ENCODE measurements at regions not wholly inside any gene's neighbourhood (a gene's known extent, or its start where the extent isn't known, plus 50 kb on each side); places are given as distances from the start of the nearest gene placed in this dataset.
"Not testable (repeated sequence)": the region's sequence is repeated elsewhere in the genome, so short reads cannot be mapped to it uniquely, and the experiment has no call there.

DNA sequence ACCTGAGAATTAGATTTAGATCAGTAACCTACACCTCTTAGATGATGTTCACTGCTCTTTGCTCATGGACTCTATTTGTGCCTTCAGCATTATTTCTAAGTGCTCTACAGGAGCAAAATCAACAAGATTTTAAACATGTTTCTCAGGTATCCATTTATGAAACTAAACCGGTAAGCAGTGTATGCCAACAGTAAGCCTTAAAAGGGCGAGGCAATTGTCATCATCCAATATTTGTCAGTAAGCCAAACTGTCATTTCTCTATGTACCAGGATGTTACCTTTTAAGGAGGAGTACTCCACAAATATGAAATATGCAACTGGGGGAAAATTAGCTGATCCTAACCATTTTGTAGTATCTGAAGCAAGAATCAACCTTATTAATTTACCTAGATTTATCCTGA is 69.6 kb upstream of the ZNF184 start:
- no peak for DNase-seq (ENCODE audit: extremely low read depth in 1 of 11, low read depth in 9 of 11, low spot score in 4 of 11)

DNA sequence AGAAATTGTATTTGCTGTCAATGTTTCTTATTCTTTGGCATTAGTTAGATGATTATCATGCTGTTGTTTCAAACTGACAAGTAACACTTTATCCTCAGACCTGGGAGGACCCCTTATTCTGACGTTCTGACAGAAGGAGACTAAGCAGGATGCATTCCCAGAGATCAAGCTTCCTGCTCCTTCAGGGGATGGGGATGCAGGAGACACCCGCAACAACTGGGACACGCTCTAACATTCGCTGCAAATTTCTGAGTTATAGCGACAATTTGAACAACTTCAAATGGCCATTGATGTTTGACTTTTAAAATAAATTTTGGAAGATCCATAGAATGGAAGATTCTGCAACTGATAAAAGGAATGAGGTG is 69.0 kb upstream of the ZNF184 start:
- DNase-seq (ENCODE audit: extremely low read depth in 1 of 11, low read depth in 9 of 11, low spot score in 4 of 11) = no peak

- DNase-seq (ENCODE audit: extremely low read depth in 1 of 11, low read depth in 9 of 11, low spot score in 4 of 11) = no peak
These were observed 68.5 kb upstream of the ZNF184 start for GRCh38 chr6:27541212-27541932.

DNA sequence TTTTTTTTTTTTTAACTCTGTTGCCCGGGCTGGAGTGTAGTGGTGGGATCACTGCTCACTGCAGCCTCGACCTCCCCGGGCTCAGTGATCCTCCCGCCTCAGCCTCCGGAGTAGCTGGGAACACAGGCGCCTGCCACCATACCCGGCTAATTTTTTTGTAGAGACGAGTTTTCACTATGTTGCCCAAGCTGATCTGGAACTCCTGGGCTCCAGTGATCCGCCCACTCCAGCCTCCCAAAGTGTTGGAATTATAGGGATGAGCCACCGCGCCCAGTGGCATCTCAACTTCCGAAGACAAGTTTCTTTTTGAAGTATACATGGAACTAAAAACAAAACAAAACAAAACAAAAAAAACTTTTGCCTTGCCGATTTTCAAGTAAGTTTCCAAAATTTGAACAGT is 66.6 kb upstream of the ZNF184 start:
- DNase-seq (ENCODE audit: extremely low read depth in 1 of 11, low read depth in 9 of 11, low spot score in 4 of 11) = no peak

GRCh38 chr6:27532820-27533538 is 60.1 kb upstream of the ZNF184 start:
- DNase-seq (ENCODE audit: extremely low read depth in 1 of 11, low read depth in 9 of 11, low spot score in 4 of 11) = peak in 1 of 11 donors; percentile 17

DNA sequence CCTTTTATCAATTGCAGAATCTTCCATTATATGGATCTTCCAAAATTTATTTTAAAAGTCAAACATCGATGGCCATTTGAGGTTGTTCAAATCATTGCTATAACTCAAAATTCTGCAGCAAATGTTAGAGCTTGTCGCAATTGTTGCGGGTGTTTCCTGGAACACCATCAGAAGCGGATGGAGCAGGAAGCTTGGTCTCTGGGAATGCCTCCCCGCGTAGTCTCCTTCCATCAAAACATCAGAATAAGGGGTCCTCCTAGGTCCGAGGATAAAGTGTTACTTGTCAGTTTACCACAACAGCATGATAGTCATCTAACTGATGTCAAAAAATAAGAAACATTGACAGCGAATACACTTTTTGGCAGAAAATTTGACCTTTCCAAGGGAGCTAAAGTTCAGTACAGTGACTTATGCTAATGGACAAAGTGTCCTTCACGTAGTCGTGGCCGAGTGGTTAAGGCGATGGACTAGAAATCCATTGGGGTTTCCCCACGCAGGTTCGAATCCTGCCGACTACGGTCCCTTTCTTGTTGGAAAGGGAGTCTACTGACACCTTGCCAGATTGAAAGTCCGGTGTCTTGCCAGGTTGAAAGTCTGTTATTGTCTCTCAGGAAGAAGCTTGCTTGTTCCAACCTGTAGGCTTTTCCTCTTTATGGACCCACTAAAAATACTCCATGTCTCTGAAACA is 59.0 kb upstream of the ZNF184 start:
- DNase-seq (ENCODE audit: extremely low read depth in 1 of 11, low read depth in 9 of 11, low spot score in 4 of 11) = no peak

DNA sequence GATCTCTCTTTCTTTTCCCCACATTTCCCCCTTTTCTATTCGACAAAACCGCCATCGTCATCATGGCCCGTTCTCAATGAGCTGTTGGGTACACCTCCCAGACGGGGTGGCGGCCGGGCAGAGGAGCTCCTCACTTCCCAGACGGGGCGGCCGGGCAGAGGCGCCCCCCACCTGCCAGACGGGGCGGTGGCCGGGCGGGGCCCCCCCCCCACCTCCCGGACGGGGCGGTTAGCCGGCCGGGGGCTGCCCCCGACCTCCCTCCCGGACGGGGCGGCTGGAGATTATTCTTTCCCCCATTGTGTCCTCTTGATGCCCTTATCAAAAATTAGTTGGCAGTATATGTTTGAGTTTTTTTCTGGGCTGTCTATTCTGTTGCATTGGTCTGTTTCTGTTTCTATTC is 56.9 kb upstream of the ZNF184 start:
- DNase-seq (ENCODE audit: extremely low read depth in 1 of 11, low read depth in 9 of 11, low spot score in 4 of 11) = not testable (repeated sequence)

- no peak for DNase-seq (ENCODE audit: extremely low read depth in 1 of 11, low read depth in 9 of 11, low spot score in 4 of 11)
These were observed 55.8 kb upstream of the ZNF184 start for GRCh38 chr6:27528714-27529113.

All from renal cortex interstitium (tissue), 11 donors.